ENCODE measurements at regions not wholly inside any gene's neighbourhood (a gene's known extent, or its start where the extent isn't known, plus 50 kb on each side); places are given as distances from the start of the nearest gene placed in this dataset. TPM values are rescaled to one million over a fixed set of nuclear protein-coding genes. Genes with fewer than 3 reads are reported as not detected.

GRCh38 chr2:12666445-12666844, 50.3 kb upstream of the TRIB2 start:
- peaks cover 13% of the 10 kb centered on the region for H3K4me1 ChIP-seq
- no peaks in the 10 kb centered on the region for H3K36me3 ChIP-seq
- DNase-seq = no peak
- no peaks in the 10 kb centered on the region for H3K27me3 ChIP-seq (ENCODE audit: low read depth)
- intact Hi-C loops (cut with micrococcal nuclease) = no loop called here
- TF ChIP-seq CTCF (IDR thresholded peaks at IDR 0.05; ENCODE audit: borderline replicate concordance) = no peak
- H3K4me3 ChIP-seq = no peak overlapping the region
- peaks cover 26% of the 10 kb centered on the region for H3K9me3 ChIP-seq (replicated peaks)
- H3K27ac ChIP-seq (replicated peaks) = no peak overlapping the region

Small RNAs in the stretch of these regions (microRNA-seq; reads per million reads assigned to microRNA genes)
- not detected for gene MIR3681

All from left ventricle myocardium inferior (tissue), 1 donor.